SK-N-SH treated with all-trans-retinoic acid at 6 μM for 48 hours (cell line): ENCODE measurements at regions not wholly inside any gene's neighbourhood (a gene's known extent, or its start where the extent isn't known, plus 50 kb on each side); places are given as distances from the start of the nearest gene placed in this dataset.

Experiments
- ATAC-seq: fragments of 200-7000 bp; cut with Tn5 transposase; 3 replicates; pipeline ENCODE4 v1.9.1; 2020; ENCODE audit warnings: mild to moderate bottlenecking, moderate library complexity
- ARNTL ChIP-seq: fragments of 450-650 bp; formaldehyde crosslinking; IDR thresholded peaks from 2 replicates; pipeline ENCODE4 v1.5.0; 2020; ENCODE audit warnings: low read depth, mild to moderate bottlenecking, moderate library complexity, borderline replicate concordance
- BACH2 ChIP-seq: fragments of 250-450 bp; sonication (Bioruptor Pico); IDR thresholded peaks from 2 replicates; pipeline ENCODE4 v1.9.0; 2021; ENCODE audit warnings: mild to moderate bottlenecking, borderline replicate concordance
- CSDC2 ChIP-seq: fragments of 250-450 bp; sonication (Bioruptor Pico); IDR thresholded peaks from 2 replicates; pipeline ENCODE4 v1.5.0; 2020; ENCODE audit warnings: mild to moderate bottlenecking, moderate library complexity
- GLIS3 ChIP-seq: fragments of 250-450 bp; sonication (Bioruptor Pico); IDR thresholded peaks from 2 replicates; pipeline ENCODE4 v1.5.0; 2020; ENCODE audit warnings: mild to moderate bottlenecking, moderate library complexity
- PPARA ChIP-seq: fragments of 250-450 bp; sonication (Bioruptor Pico); IDR thresholded peaks from 2 replicates; pipeline ENCODE4 v1.5.0; 2020; ENCODE audit warnings: mild to moderate bottlenecking, borderline replicate concordance
- RARB ChIP-seq: fragments of 250-450 bp; sonication (Bioruptor Pico); IDR thresholded peaks from 2 replicates; pipeline ENCODE4 v1.8.0; 2021; ENCODE audit warnings: mild to moderate bottlenecking, moderate library complexity
- SNAI2 ChIP-seq: fragments of 250-450 bp; sonication (Bioruptor Pico); IDR thresholded peaks from 2 replicates; pipeline ENCODE4 v1.5.0; 2020; ENCODE audit warnings: mild to moderate bottlenecking, moderate library complexity
- TCF4 ChIP-seq: fragments of 250-450 bp; sonication (Bioruptor Pico); IDR thresholded peaks from 2 replicates; pipeline ENCODE4 v1.8.0; 2021; ENCODE audit warnings: mild to moderate bottlenecking, moderate library complexity, borderline replicate concordance
- TOX ChIP-seq: fragments of 250-450 bp; sonication (Bioruptor Pico); IDR thresholded peaks from 2 replicates; pipeline ENCODE4 v1.8.0; 2021; ENCODE audit warnings: mild to moderate bottlenecking, moderate library complexity, borderline replicate concordance
- ZC3H10 ChIP-seq: fragments of 250-450 bp; sonication (Bioruptor Pico); IDR thresholded peaks from 2 replicates; pipeline ENCODE4 v1.5.1; 2021; ENCODE audit warnings: mild to moderate bottlenecking, moderate library complexity
- ZFP3 ChIP-seq: fragments of 250-450 bp; sonication (Bioruptor Pico); IDR thresholded peaks from 2 replicates; pipeline ENCODE4 v1.5.0; 2020; ENCODE audit warnings: mild to moderate bottlenecking, moderate library complexity
- ZNF565 ChIP-seq: fragments of 450-650 bp; formaldehyde crosslinking; conservative IDR thresholded peaks from 2 replicates; pipeline ENCODE4 v1.5.0; 2020; ENCODE audit warnings: low read depth, mild to moderate bottlenecking, moderate library complexity
- ZNF70 ChIP-seq: fragments of 450-650 bp; formaldehyde crosslinking; IDR thresholded peaks from 2 replicates; pipeline ENCODE4 v1.5.0; 2020; ENCODE audit warnings: mild to moderate bottlenecking, moderate library complexity
- TF ChIP-seq, protein P1 (sequence below): fragments of 250-450 bp; sonication (Bioruptor Pico); IDR thresholded peaks from 2 replicates; pipeline ENCODE4 v1.5.0; 2020; ENCODE audit warnings: mild to moderate bottlenecking, moderate library complexity
- TF ChIP-seq, protein P2 (sequence below): fragments of 250-450 bp; sonication (Bioruptor Pico); IDR thresholded peaks from 2 replicates; pipeline ENCODE4 v1.5.1; 2021; ENCODE audit warnings: mild to moderate bottlenecking, moderate library complexity
- TF ChIP-seq, protein P3 (sequence below): fragments of 250-450 bp; sonication (Bioruptor Pico); IDR thresholded peaks from 2 replicates; pipeline ENCODE4 v1.8.0; 2020; ENCODE audit warnings: mild to moderate bottlenecking, moderate library complexity, borderline replicate concordance
- TF ChIP-seq, protein P4 (sequence below): fragments of 250-450 bp; sonication (Bioruptor Pico); IDR thresholded peaks from 2 replicates; pipeline ENCODE4 v1.8.0; 2021; ENCODE audit warnings: low read depth, mild to moderate bottlenecking, moderate library complexity, borderline replicate concordance
- TF ChIP-seq, protein P5 (sequence below): fragments of 250-450 bp; sonication (Bioruptor Pico); IDR thresholded peaks from 2 replicates; pipeline ENCODE4 v1.5.1; 2020; ENCODE audit warnings: low read depth, mild to moderate bottlenecking, moderate library complexity

DNA sequence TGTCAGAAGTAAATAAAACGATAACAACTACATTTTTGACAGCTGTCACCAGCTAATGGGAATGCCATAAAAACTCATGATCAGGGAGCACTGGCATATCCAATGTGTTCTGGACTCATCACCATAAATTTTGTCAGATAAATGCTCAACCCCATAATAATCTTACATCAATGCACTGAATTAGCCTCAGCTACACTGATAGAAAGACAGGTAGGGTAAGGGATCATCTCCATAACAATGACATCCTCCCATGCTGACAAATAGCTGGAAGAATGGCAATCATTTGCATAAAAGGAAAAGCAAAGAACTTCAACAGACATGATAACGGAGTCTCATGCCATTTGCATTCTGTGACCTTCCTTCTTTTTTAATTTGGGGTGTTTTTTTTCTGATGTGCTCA, 352.8 kb upstream of the PFKP start:
- ATAC-seq = no peak
- TF ChIP-seq, protein P1, sequence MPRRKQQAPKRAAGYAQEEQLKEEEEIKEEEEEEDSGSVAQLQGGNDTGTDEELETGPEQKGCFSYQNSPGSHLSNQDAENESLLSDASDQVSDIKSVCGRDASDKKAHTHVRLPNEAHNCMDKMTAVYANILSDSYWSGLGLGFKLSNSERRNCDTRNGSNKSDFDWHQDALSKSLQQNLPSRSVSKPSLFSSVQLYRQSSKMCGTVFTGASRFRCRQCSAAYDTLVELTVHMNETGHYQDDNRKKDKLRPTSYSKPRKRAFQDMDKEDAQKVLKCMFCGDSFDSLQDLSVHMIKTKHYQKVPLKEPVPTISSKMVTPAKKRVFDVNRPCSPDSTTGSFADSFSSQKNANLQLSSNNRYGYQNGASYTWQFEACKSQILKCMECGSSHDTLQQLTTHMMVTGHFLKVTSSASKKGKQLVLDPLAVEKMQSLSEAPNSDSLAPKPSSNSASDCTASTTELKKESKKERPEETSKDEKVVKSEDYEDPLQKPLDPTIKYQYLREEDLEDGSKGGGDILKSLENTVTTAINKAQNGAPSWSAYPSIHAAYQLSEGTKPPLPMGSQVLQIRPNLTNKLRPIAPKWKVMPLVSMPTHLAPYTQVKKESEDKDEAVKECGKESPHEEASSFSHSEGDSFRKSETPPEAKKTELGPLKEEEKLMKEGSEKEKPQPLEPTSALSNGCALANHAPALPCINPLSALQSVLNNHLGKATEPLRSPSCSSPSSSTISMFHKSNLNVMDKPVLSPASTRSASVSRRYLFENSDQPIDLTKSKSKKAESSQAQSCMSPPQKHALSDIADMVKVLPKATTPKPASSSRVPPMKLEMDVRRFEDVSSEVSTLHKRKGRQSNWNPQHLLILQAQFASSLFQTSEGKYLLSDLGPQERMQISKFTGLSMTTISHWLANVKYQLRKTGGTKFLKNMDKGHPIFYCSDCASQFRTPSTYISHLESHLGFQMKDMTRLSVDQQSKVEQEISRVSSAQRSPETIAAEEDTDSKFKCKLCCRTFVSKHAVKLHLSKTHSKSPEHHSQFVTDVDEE (CRISPR knock-in tag) = no peak
- TF ChIP-seq, protein P2, sequence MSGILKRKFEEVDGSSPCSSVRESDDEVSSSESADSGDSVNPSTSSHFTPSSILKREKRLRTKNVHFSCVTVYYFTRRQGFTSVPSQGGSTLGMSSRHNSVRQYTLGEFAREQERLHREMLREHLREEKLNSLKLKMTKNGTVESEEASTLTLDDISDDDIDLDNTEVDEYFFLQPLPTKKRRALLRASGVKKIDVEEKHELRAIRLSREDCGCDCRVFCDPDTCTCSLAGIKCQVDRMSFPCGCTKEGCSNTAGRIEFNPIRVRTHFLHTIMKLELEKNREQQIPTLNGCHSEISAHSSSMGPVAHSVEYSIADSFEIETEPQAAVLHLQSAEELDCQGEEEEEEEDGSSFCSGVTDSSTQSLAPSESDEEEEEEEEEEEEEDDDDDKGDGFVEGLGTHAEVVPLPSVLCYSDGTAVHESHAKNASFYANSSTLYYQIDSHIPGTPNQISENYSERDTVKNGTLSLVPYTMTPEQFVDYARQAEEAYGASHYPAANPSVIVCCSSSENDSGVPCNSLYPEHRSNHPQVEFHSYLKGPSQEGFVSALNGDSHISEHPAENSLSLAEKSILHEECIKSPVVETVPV (CRISPR knock-in tag) = no peak
- TF ChIP-seq ZFP3 (CRISPR knock-in tag) (no peak), TOX (no peak), TCF4 (CRISPR knock-in tag) (no peak), RARB (CRISPR knock-in tag) (no peak), ZNF70 (CRISPR knock-in tag) (no peak), ARNTL (CRISPR knock-in tag) (no peak), PPARA (CRISPR knock-in tag) (no peak), BACH2 (CRISPR knock-in tag) (no peak), ZNF565 (CRISPR knock-in tag) (no peak), GLIS3 (CRISPR knock-in tag) (no peak), CSDC2 (CRISPR knock-in tag) (no peak), SNAI2 (CRISPR knock-in tag) (no peak), ZC3H10 (no peak)
- TF ChIP-seq, protein P3, sequence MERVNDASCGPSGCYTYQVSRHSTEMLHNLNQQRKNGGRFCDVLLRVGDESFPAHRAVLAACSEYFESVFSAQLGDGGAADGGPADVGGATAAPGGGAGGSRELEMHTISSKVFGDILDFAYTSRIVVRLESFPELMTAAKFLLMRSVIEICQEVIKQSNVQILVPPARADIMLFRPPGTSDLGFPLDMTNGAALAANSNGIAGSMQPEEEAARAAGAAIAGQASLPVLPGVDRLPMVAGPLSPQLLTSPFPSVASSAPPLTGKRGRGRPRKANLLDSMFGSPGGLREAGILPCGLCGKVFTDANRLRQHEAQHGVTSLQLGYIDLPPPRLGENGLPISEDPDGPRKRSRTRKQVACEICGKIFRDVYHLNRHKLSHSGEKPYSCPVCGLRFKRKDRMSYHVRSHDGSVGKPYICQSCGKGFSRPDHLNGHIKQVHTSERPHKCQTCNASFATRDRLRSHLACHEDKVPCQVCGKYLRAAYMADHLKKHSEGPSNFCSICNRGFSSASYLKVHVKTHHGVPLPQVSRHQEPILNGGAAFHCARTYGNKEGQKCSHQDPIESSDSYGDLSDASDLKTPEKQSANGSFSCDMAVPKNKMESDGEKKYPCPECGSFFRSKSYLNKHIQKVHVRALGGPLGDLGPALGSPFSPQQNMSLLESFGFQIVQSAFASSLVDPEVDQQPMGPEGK (CRISPR knock-in tag) = no peak
- TF ChIP-seq, protein P4, sequence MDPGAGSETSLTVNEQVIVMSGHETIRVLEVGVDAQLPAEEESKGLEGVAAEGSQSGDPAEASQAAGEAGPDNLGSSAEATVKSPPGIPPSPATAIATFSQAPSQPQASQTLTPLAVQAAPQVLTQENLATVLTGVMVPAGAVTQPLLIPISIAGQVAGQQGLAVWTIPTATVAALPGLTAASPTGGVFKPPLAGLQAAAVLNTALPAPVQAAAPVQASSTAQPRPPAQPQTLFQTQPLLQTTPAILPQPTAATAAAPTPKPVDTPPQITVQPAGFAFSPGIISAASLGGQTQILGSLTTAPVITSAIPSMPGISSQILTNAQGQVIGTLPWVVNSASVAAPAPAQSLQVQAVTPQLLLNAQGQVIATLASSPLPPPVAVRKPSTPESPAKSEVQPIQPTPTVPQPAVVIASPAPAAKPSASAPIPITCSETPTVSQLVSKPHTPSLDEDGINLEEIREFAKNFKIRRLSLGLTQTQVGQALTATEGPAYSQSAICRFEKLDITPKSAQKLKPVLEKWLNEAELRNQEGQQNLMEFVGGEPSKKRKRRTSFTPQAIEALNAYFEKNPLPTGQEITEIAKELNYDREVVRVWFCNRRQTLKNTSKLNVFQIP (CRISPR knock-in tag) = no peak
- TF ChIP-seq, all 23 proteins: peak for 0

DNA sequence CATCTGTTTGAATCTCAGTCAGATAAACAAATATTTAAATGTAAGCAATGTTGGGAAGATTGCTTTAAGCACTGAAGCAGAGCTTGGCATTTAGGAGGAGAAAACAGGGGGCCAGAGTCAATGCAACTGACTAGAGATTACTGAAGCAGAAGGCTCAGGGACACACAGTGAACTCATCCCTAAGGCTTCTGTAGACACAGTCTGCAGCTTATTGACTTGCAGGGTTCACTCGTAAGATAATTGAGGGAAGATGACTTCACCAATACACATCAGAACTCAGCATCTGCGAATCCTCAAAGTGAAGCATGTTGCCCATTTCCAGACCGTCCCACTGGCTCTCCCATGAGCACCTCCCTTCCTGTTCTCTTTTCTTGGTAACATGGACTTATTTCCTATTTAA, 363.4 kb upstream of the PFKP start:
- no peak for ATAC-seq
- TF ChIP-seq BACH2 (CRISPR knock-in tag) = no peak
- no peak for TF ChIP-seq TOX
- TF ChIP-seq ARNTL (CRISPR knock-in tag) = no peak
- no peak for TF ChIP-seq ZNF565 (CRISPR knock-in tag)
- TF ChIP-seq, protein P1 (CRISPR knock-in tag) = no peak
- TF ChIP-seq, protein P5, sequence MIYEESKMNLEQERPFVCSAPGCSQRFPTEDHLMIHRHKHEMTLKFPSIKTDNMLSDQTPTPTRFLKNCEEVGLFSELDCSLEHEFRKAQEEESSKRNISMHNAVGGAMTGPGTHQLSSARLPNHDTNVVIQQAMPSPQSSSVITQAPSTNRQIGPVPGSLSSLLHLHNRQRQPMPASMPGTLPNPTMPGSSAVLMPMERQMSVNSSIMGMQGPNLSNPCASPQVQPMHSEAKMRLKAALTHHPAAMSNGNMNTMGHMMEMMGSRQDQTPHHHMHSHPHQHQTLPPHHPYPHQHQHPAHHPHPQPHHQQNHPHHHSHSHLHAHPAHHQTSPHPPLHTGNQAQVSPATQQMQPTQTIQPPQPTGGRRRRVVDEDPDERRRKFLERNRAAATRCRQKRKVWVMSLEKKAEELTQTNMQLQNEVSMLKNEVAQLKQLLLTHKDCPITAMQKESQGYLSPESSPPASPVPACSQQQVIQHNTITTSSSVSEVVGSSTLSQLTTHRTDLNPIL = no peak
